GM12878 (cell line): ENCODE measurements at regions not wholly inside any gene's neighbourhood (a gene's known extent, or its start where the extent isn't known, plus 50 kb on each side); places are given as distances from the start of the nearest gene placed in this dataset.

Experiments
- ATAC-seq: fragments of 200-7000 bp; cut with Tn5 transposase; 3 replicates; pipeline ENCODE4 v1.9.1; 2020; ENCODE audit warnings: mild to moderate bottlenecking, moderate library complexity
- BruUV-seq: library from RNA; stranded (reverse); fragments of 400-500 nt; replicated peaks from 2 replicates; lab custom pipeline; 2021; lab: Mats Ljungman, UMichigan
- CTCF ChIA-PET: fragments of 300-600 bp; sonication (Branson Sonifier 250); formaldehyde crosslinking; extraction: SDS; loops from one replicate; lab custom pipeline; 2021; ENCODE audit warnings: inconsistent platforms; lab: Yijun Ruan, JAX
- POLR2A ChIA-PET: fragments of 350-600 bp; formaldehyde crosslinking; extraction: SDS; loops from one replicate; lab custom pipeline; 2021; ENCODE audit warnings: inconsistent platforms; lab: Charles Lee
- RAD21 ChIA-PET: fragments of 300-600 bp; sonication (Branson Sonifier 250); formaldehyde crosslinking; loops from one replicate; lab custom pipeline; 2023; ENCODE audit warnings: antibody characterized with exemption; ENCODE audit not compliant: unreplicated experiment; lab: Charles Lee
- SMC1A ChIA-PET: fragments of 300-600 bp; sonication (Branson Sonifier 250); formaldehyde crosslinking; loops from one replicate; lab custom pipeline; 2023; ENCODE audit not compliant: unreplicated experiment, uncharacterized antibody; lab: Charles Lee
- DNase-seq: peaks from one replicate; pipeline ENCODE4 v3.0.0-alpha.2; 2011; ENCODE audit warnings: low read depth, low spot score
- FAIRE-seq: peaks from 3 replicates; lab custom pipeline; 2011; peaks lifted over from hg19 to GRCh38; lab: Jason Lieb, UNC
- H2AFZ ChIP-seq: 2 replicates; pipeline ENCODE4 v1.6.0; 2011; ENCODE audit warnings: low read depth, low read length, control low read depth; ENCODE audit not compliant: control insufficient read depth
- H3K27ac ChIP-seq: 2 replicates; pipeline ENCODE4 v1.5.1; 2011; ENCODE audit warnings: control low read depth; ENCODE audit not compliant: control insufficient read depth, insufficient read depth
- H3K27me3 ChIP-seq, 2 experiments: replicated peaks in 1 of 2; 2 replicates each; pipeline versions ENCODE4 v1.6.0 to v1.6.1; 2011; ENCODE audit warnings: low read length in 1 of 2; ENCODE audit not compliant: control insufficient read depth in 2 of 2, insufficient read depth in 2 of 2
- H3K36me3 ChIP-seq, 2 experiments: 2 replicates each; pipeline ENCODE4 v1.5.1; 2011; ENCODE audit warnings: low read length in 1 of 2; ENCODE audit not compliant: control insufficient read depth in 2 of 2, insufficient read depth in 2 of 2
- H3K4me1 ChIP-seq: 2 replicates; pipeline ENCODE4 v1.6.1; 2011; ENCODE audit warnings: mild to moderate bottlenecking, low read length, moderate library complexity, mixed read lengths; ENCODE audit not compliant: control insufficient read depth, insufficient read depth
- H3K4me2 ChIP-seq: 2 replicates; pipeline ENCODE4 v1.6.0; 2011; ENCODE audit warnings: control low read depth; ENCODE audit not compliant: control insufficient read depth, insufficient read depth
- H3K4me3 ChIP-seq: fragments of 200-600 bp; sonication (generic); 2 replicates; pipeline ENCODE4 v1.5.1; 2016
- H3K79me2 ChIP-seq: 2 replicates; pipeline ENCODE4 v1.6.0; 2011; ENCODE audit warnings: low read length; ENCODE audit not compliant: control insufficient read depth, insufficient read depth
- H3K9ac ChIP-seq: 2 replicates; pipeline ENCODE4 v1.8.0; 2011; ENCODE audit warnings: low read length, control low read depth, mixed read lengths; ENCODE audit not compliant: control insufficient read depth, insufficient read depth
- H3K9me3 ChIP-seq: replicated peaks from 3 replicates; pipeline ENCODE4 v1.5.1; 2011; ENCODE audit warnings: mild to moderate bottlenecking, low read length; ENCODE audit not compliant: control insufficient read depth, insufficient read depth
- H4K20me1 ChIP-seq: 2 replicates; pipeline ENCODE4 v1.6.0; 2011; ENCODE audit not compliant: control insufficient read depth, insufficient read depth
- CBX5 ChIP-seq: sonication (generic); IDR thresholded peaks from 2 replicates; pipeline ENCODE4 v1.6.1; 2016; ENCODE audit warnings: low read depth, moderate library complexity, mild to moderate bottlenecking, inconsistent platforms
- FOXK2 ChIP-seq: fragments of 450-650 bp; IDR thresholded peaks from 2 replicates; pipeline ENCODE4 v1.6.1; 2017; ENCODE audit warnings: mild to moderate bottlenecking, moderate library complexity
- GABPA ChIP-seq: IDR thresholded peaks from 2 replicates; pipeline ENCODE4 v1.6.1; 2014; ENCODE audit warnings: antibody characterized with exemption, low read depth, mild to moderate bottlenecking, inconsistent platforms
- HDAC2 ChIP-seq: fragments of 200-600 bp; sonication (generic); IDR thresholded peaks from 2 replicates; pipeline ENCODE4 v1.6.1; 2017
- MYC ChIP-seq: IDR thresholded peaks from 2 replicates; pipeline ENCODE4 v1.6.1; 2011; ENCODE audit warnings: mild to moderate bottlenecking, low read length, moderate library complexity, inconsistent platforms; ENCODE audit not compliant: insufficient read depth, insufficient replicate concordance, insufficient read length, severe bottlenecking
- NFYA ChIP-seq: IDR thresholded peaks from 2 replicates; pipeline ENCODE4 v1.6.1; 2011; ENCODE audit warnings: low read depth, mild to moderate bottlenecking, low read length, improper control_type of control experiment, borderline replicate concordance
- NFYB ChIP-seq: IDR thresholded peaks from 2 replicates; pipeline ENCODE4 v1.6.1; 2011; ENCODE audit warnings: low read depth, mild to moderate bottlenecking, low read length, improper control_type of control experiment, moderate library complexity; ENCODE audit not compliant: insufficient read depth
- SMAD1 ChIP-seq: fragments of 450-650 bp; IDR thresholded peaks from 2 replicates; pipeline ENCODE4 v1.6.1; 2018; ENCODE audit warnings: mild to moderate bottlenecking, low read depth; ENCODE audit not compliant: partially characterized antibody
- SPI1 ChIP-seq: IDR thresholded peaks from 2 replicates; pipeline ENCODE4 v1.6.1; 2011; ENCODE audit warnings: low read depth, mild to moderate bottlenecking, low read length, moderate library complexity, borderline replicate concordance; ENCODE audit not compliant: insufficient read depth
- TAF1 ChIP-seq: IDR thresholded peaks from 2 replicates; pipeline ENCODE4 v1.6.1; 2011; ENCODE audit warnings: mild to moderate bottlenecking, low read depth, low read length, borderline replicate concordance
- TBL1XR1 ChIP-seq: IDR thresholded peaks from 2 replicates; pipeline ENCODE4 v1.6.1; 2012; ENCODE audit warnings: low read depth, low read length, improper control_type of control experiment
- TCF3 ChIP-seq: IDR thresholded peaks from 2 replicates; pipeline ENCODE4 v1.6.1; 2012; ENCODE audit warnings: low read depth, mild to moderate bottlenecking, low read length, borderline replicate concordance; ENCODE audit not compliant: insufficient read depth
- ZNF207 ChIP-seq: fragments of 450-650 bp; IDR thresholded peaks from 2 replicates; pipeline ENCODE4 v1.6.1; 2014; ENCODE audit warnings: antibody characterized with exemption, mild to moderate bottlenecking, borderline replicate concordance
- WGBS: methylation state at CpG from one replicate; pipeline ENCODE4 v1.1.6; 2016; ENCODE audit warnings: low lambda C conversion rate; ENCODE audit not compliant: insufficient replicate concordance, insufficient coverage; ENCODE audit errors: missing lambda C conversion rate; 5-methylcytosine and 5-hydroxymethylcytosine counted together
- in situ Hi-C: fragments of 300-500 bp; cut with MboI; formaldehyde crosslinking; loops from 9 replicates; pipeline ENCODE4 v1.14.3; 2018; ENCODE audit warnings: mixed read lengths
- intact Hi-C: fragments of 100-400 bp; cut with micrococcal nuclease; formaldehyde crosslinking; loops from one replicate; pipeline ENCODE4 v1.14.2; 2022; ENCODE audit not compliant: unreplicated experiment
- TF ChIP-seq, protein P1 (sequence below): fragments of 450-650 bp; IDR thresholded peaks from 2 replicates; pipeline ENCODE4 v1.6.1; 2014; ENCODE audit warnings: mild to moderate bottlenecking
- TF ChIP-seq, protein P2 (sequence below): IDR thresholded peaks from 2 replicates; pipeline ENCODE4 v1.6.1; 2012; ENCODE audit warnings: low read depth, low read length, improper control_type of control experiment
- TF ChIP-seq, protein P3 (sequence below): fragments of 450-650 bp; formaldehyde crosslinking; IDR thresholded peaks from 2 replicates; pipeline ENCODE4 v1.5.0; 2022; ENCODE audit warnings: mild to moderate bottlenecking, missing genetic modification characterization
- TF ChIP-seq, protein P4 (sequence below): IDR thresholded peaks from 2 replicates; pipeline ENCODE4 v1.6.1; 2011; ENCODE audit warnings: mild to moderate bottlenecking, low read depth, low read length, moderate library complexity; ENCODE audit not compliant: insufficient replicate concordance

DNA sequence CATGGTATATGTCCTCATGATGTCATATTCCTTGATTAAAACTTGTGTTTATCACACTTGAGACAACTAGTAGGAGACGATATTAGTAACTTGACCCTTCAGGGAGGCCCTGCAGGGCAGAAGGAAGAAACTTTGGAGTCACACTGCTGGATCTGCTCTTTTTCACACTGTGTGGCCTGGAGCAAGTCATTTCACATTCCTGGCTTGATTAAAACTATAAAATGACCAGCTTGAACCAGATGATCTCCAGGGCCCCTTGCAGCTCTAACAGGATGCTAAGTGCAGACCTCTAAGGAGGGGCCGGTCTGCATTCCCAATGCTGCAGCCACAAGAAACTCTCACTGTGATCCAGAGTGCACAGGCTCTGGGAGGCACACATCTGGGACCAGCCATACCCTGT lies 146.4 kb upstream of the ZNF366 start:
- CTCF ChIA-PET, result interaction anchor here (1.1 to 1.3 kb wide), 2 partner anchors 8 to 43 kb away, joined by 3 to 4 read pairs; no protein-coding TSS in a partner anchor
- in situ Hi-C loops, result no loop called here
- no peak for TF ChIP-seq GABPA
- TF ChIP-seq, protein P1, sequence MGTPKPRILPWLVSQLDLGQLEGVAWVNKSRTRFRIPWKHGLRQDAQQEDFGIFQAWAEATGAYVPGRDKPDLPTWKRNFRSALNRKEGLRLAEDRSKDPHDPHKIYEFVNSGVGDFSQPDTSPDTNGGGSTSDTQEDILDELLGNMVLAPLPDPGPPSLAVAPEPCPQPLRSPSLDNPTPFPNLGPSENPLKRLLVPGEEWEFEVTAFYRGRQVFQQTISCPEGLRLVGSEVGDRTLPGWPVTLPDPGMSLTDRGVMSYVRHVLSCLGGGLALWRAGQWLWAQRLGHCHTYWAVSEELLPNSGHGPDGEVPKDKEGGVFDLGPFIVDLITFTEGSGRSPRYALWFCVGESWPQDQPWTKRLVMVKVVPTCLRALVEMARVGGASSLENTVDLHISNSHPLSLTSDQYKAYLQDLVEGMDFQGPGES, result no peak
- TF ChIP-seq FOXK2, result no peak
- no peak for TF ChIP-seq MYC
- TF ChIP-seq, protein P2, sequence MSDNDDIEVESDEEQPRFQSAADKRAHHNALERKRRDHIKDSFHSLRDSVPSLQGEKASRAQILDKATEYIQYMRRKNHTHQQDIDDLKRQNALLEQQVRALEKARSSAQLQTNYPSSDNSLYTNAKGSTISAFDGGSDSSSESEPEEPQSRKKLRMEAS, result no peak
- TF ChIP-seq ZNF207, result no peak
- no peak for TF ChIP-seq NFYA
- no peak for TF ChIP-seq TAF1
- no peak for TF ChIP-seq TBL1XR1
- no peak for TF ChIP-seq CBX5
- TF ChIP-seq, protein P3, sequence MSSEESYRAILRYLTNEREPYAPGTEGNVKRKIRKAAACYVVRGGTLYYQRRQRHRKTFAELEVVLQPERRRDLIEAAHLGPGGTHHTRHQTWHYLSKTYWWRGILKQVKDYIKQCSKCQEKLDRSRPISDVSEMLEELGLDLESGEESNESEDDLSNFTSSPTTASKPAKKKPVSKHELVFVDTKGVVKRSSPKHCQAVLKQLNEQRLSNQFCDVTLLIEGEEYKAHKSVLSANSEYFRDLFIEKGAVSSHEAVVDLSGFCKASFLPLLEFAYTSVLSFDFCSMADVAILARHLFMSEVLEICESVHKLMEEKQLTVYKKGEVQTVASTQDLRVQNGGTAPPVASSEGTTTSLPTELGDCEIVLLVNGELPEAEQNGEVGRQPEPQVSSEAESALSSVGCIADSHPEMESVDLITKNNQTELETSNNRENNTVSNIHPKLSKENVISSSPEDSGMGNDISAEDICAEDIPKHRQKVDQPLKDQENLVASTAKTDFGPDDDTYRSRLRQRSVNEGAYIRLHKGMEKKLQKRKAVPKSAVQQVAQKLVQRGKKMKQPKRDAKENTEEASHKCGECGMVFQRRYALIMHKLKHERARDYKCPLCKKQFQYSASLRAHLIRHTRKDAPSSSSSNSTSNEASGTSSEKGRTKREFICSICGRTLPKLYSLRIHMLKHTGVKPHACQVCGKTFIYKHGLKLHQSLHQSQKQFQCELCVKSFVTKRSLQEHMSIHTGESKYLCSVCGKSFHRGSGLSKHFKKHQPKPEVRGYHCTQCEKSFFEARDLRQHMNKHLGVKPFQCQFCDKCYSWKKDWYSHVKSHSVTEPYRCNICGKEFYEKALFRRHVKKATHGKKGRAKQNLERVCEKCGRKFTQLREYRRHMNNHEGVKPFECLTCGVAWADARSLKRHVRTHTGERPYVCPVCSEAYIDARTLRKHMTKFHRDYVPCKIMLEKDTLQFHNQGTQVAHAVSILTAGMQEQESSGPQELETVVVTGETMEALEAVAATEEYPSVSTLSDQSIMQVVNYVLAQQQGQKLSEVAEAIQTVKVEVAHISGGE (CRISPR knock-in tag), result no peak
- no peak for TF ChIP-seq TCF3
- TF ChIP-seq NFYB, result no peak
- TF ChIP-seq, protein P4, sequence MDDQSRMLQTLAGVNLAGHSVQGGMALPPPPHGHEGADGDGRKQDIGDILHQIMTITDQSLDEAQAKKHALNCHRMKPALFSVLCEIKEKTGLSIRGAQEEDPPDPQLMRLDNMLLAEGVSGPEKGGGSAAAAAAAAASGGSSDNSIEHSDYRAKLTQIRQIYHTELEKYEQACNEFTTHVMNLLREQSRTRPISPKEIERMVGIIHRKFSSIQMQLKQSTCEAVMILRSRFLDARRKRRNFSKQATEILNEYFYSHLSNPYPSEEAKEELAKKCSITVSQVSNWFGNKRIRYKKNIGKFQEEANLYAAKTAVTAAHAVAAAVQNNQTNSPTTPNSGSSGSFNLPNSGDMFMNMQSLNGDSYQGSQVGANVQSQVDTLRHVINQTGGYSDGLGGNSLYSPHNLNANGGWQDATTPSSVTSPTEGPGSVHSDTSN, result no peak
- TF ChIP-seq SMAD1, result no peak
- TF ChIP-seq SPI1, result no peak
- TF ChIP-seq HDAC2, result no peak

More for the DNA sequence above, 146.4 kb upstream of the ZNF366 start:
- no peaks in the 10 kb centered on the region; a peak in 1 of 4 replicates for H3K27me3 ChIP-seq
- ATAC-seq, result no peak
- intact Hi-C loops, result no loop called here
- no peaks in the 10 kb centered on the region for H3K36me3 ChIP-seq
- no peaks in the 10 kb centered on the region for H3K79me2 ChIP-seq
- ChIA-PET RAD21 (no interaction called here), SMC1A (no interaction called here), POLR2A (no interaction called here)
- H3K9ac ChIP-seq, result no peak overlapping the region
- H3K4me2 ChIP-seq, result no peak overlapping the region
- 32% methylated on average over 2 of the region's 2 CpGs for WGBS
- no peaks in the 10 kb centered on the region for H3K4me1 ChIP-seq
- no peak for FAIRE-seq
- no peak overlapping the region for H3K4me3 ChIP-seq
- no peaks in the 10 kb centered on the region for H4K20me1 ChIP-seq
- H3K9me3 ChIP-seq, result no peaks in the 10 kb centered on the region
- DNase-seq, result no peak
- no peak overlapping the region for H3K27ac ChIP-seq
- no peak overlapping the region for H2AFZ ChIP-seq
- no TSS peak for BruUV-seq
